Spleen (tissue), 11 donors: ENCODE measurements at regions not wholly inside any gene's neighbourhood (a gene's known extent, or its start where the extent isn't known, plus 50 kb on each side); places are given as distances from the start of the nearest gene placed in this dataset.

Experiments used
- DNase-seq: peaks from one replicate; pipeline ENCODE4 v3.0.0-alpha.2; 2020
- H3K27ac ChIP-seq, 8 donors: fragments of 200-600 bp; sonication (generic) in 7 of 8; 1 replicate in 4 of 8; 2 replicates in 4 of 8; pipeline versions ENCODE4 v1.5.0 to v1.8.0; 2016 to 2021; ENCODE audit warnings: inconsistent platforms in 4 of 8, mild to moderate bottlenecking in 4 of 8, moderate library complexity in 1 of 8
- H3K27me3 ChIP-seq, 7 donors: fragments of 200-600 bp; sonication (generic) in 6 of 7; replicated peaks in 1 of 7; 1 replicate in 4 of 7; 2 replicates in 3 of 7; pipeline versions ENCODE4 v1.5.0 to v1.8.0; 2016 to 2021; ENCODE audit warnings: inconsistent platforms in 3 of 7, mild to moderate bottlenecking in 1 of 7
- H3K36me3 ChIP-seq, 6 donors: fragments of 200-600 bp; sonication (generic) in 5 of 6; 1 replicate in 4 of 6; 2 replicates in 2 of 6; pipeline versions ENCODE4 v1.5.0 to v1.8.0; 2016 to 2021; ENCODE audit warnings: inconsistent platforms in 2 of 6
- H3K4me1 ChIP-seq, 6 donors: fragments of 200-600 bp; sonication (generic) in 5 of 6; 1 replicate in 3 of 6; 2 replicates in 3 of 6; pipeline versions ENCODE4 v1.5.0 to v1.8.0; 2016 to 2021; ENCODE audit warnings: inconsistent platforms in 3 of 6
- H3K4me3 ChIP-seq, 8 donors: fragments of 200-600 bp; sonication (generic) in 7 of 8; 1 replicate in 4 of 8; 2 replicates in 4 of 8; pipeline versions ENCODE4 v1.5.0 to v1.8.0; 2016 to 2021; ENCODE audit warnings: inconsistent platforms in 4 of 8, mild to moderate bottlenecking in 4 of 8, moderate library complexity in 2 of 8
- H3K9me3 ChIP-seq, 8 donors: fragments of 200-600 bp; sonication (generic) in 7 of 8; 1 replicate in 4 of 8; 2 replicates in 4 of 8; pipeline versions ENCODE4 v1.5.0 to v1.8.0; 2016 to 2021; ENCODE audit warnings: inconsistent platforms in 4 of 8
- POLR2A ChIP-seq, 3 donors: fragments of 450-650 bp; IDR thresholded peaks; one replicate each; pipeline ENCODE4 v1.5.1; 2017; ENCODE audit warnings: antibody characterized with exemption in 3 of 3, mild to moderate bottlenecking in 1 of 3
- POLR2AphosphoS5 ChIP-seq, 3 donors: sonication (generic); formaldehyde crosslinking; IDR thresholded peaks; one replicate each; pipeline ENCODE4 v1.5.1; 2017; ENCODE audit warnings: antibody characterized with exemption in 3 of 3
- WGBS, 5 donors: extraction: QIAGEN DNeasy Blood & Tissue Kit in 3 of 5; methylation state at CpG; one replicate each; pipeline versions ENCODE4 v1.1.5 to v1.1.7; 2013 to 2018; 5-methylcytosine and 5-hydroxymethylcytosine counted together
- intact Hi-C: fragments of 100-400 bp; cut with DNase I; formaldehyde crosslinking; loops from one replicate; pipeline ENCODE4 v1.15.0; 2023; ENCODE audit warnings: low total_unique reads
- TF ChIP-seq, protein P1 (sequence below), 11 experiments: fragments of 200-600 bp in 7 of 11; fragments of 450-650 bp in 4 of 11; sonication (generic) in 4 of 11; IDR thresholded peaks in 8 of 11; conservative IDR thresholded peaks in 3 of 11; 1 replicate in 7 of 11; 2 replicates in 4 of 11; pipeline versions ENCODE4 v1.4.0 to v1.8.0; 2016 to 2021; ENCODE audit warnings: antibody characterized with exemption in 11 of 11, inconsistent platforms in 4 of 11, mild to moderate bottlenecking in 1 of 11
- donor health status: healthy with polysubstance abuse.
- donor health status: DM: no; HTN: no; CAD: no; lungs with moderate emphysema.
- donor health status: DM: no; HTN: no; CAD: no.
- donor health status: Bipolar disorder and iron deficiency.
- donor health status: healthy.
- donor health status: DM: no; HTN: no; CAD: no.
- donor health status: DM: yes; HTN: yes; CAD: no.

DNA sequence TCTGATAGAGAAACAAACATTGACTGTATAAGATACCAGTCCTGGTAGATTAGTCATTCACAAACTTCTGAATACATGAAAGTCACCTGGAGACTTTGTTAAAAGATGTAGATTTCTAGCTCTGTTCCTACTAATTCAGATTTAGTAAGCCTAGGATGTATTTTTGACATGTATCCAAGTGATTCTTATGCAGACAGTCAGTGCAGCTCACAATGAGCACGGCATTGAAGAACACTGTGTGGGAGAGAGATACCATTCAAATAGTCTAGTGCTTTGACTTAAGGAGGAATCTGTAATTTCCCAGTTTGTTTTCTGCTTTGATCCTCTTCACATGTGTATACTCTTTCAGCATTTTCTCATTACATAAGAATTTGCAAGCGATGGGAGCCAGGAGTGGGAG lies 68.7 kb upstream of the STXBP6 start:
- 79 to 89% (median 86%) methylated on average over 2 of the region's 2 CpGs for WGBS, 5 donors
- TF ChIP-seq POLR2A (IDR thresholded peaks at IDR 0.05) (no peak), POLR2AphosphoS5 (IDR thresholded peaks at IDR 0.05) (no peak)
- TF ChIP-seq, protein P1, sequence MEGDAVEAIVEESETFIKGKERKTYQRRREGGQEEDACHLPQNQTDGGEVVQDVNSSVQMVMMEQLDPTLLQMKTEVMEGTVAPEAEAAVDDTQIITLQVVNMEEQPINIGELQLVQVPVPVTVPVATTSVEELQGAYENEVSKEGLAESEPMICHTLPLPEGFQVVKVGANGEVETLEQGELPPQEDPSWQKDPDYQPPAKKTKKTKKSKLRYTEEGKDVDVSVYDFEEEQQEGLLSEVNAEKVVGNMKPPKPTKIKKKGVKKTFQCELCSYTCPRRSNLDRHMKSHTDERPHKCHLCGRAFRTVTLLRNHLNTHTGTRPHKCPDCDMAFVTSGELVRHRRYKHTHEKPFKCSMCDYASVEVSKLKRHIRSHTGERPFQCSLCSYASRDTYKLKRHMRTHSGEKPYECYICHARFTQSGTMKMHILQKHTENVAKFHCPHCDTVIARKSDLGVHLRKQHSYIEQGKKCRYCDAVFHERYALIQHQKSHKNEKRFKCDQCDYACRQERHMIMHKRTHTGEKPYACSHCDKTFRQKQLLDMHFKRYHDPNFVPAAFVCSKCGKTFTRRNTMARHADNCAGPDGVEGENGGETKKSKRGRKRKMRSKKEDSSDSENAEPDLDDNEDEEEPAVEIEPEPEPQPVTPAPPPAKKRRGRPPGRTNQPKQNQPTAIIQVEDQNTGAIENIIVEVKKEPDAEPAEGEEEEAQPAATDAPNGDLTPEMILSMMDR (IDR thresholded peaks at IDR 0.05 in 8 of 11, conservative IDR thresholded peaks at IDR 0.05 in 3 of 11): no peak
- H3K27me3 ChIP-seq: no peaks in the 10 kb centered on the region
- intact Hi-C loops: no loop called here
- H3K27ac ChIP-seq: no peak overlapping the region
- no peak overlapping the region for H3K4me3 ChIP-seq
- no peak for DNase-seq
- H3K9me3 ChIP-seq: no peaks in the 10 kb centered on the region
- H3K4me1 ChIP-seq: no peaks in the 10 kb centered on the region
- H3K36me3 ChIP-seq: no peaks in the 10 kb centered on the region

DNA sequence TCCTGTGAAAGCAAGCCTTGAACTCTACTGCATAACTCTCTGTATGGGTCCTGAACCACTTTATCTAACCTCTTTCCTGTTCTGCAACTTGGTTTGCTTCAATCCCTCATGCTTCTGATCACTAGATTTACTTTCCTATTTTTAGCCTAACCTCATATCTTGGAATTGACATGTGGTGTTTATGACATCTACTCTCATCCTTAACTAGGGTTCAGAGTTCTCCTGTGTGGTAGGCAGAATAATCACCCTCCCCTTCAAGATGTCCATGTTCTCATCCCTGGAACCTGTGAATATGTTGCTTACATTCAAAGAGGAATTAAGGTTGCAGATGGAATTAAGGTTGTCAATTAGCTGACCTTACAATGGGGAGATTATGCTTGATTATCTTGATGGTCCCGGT lies 67.4 kb upstream of the STXBP6 start:
- H3K27ac ChIP-seq: no peak overlapping the region
- 92 to 97% (median 95%) methylated on average over 1 of the region's 1 CpG for WGBS, 5 donors
- no peaks in the 10 kb centered on the region for H3K27me3 ChIP-seq
- no peaks in the 10 kb centered on the region for H3K36me3 ChIP-seq
- no peaks in the 10 kb centered on the region for H3K9me3 ChIP-seq
- no peaks in the 10 kb centered on the region for H3K4me1 ChIP-seq
- no peak for DNase-seq
- intact Hi-C loops: no loop called here
- H3K4me3 ChIP-seq: no peak overlapping the region
- TF ChIP-seq POLR2A (IDR thresholded peaks at IDR 0.05) (no peak), POLR2AphosphoS5 (IDR thresholded peaks at IDR 0.05) (no peak)
- TF ChIP-seq, protein P1 (IDR thresholded peaks at IDR 0.05 in 8 of 11, conservative IDR thresholded peaks at IDR 0.05 in 3 of 11): no peak

DNA sequence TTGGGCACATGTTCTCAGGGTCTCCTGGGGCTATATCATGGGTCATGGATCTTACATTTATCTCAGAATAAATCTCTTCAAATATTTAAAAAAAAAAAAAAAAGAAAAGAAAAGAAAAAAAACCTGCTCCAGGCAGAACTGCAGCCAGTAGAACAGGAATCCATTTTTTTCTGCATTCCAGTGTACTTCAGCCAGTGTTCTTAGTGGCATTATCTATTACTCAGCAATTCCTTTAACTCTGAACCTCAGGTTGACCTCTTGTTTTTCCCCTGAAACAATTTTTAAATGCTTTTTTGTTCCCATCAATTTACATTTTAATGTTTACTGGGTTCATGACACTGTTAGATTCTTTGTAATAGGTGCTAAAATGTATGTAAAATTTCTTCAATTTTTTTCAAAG lies 66.7 kb upstream of the STXBP6 start:
- H3K4me1 ChIP-seq: no peaks in the 10 kb centered on the region
- H3K27me3 ChIP-seq: no peaks in the 10 kb centered on the region
- no peak for DNase-seq
- no peaks in the 10 kb centered on the region for H3K36me3 ChIP-seq
- no peak overlapping the region for H3K4me3 ChIP-seq
- no peak overlapping the region for H3K27ac ChIP-seq
- no peaks in the 10 kb centered on the region for H3K9me3 ChIP-seq
- TF ChIP-seq POLR2A (IDR thresholded peaks at IDR 0.05) (no peak), POLR2AphosphoS5 (IDR thresholded peaks at IDR 0.05) (no peak)
- intact Hi-C loops: no loop called here

DNA sequence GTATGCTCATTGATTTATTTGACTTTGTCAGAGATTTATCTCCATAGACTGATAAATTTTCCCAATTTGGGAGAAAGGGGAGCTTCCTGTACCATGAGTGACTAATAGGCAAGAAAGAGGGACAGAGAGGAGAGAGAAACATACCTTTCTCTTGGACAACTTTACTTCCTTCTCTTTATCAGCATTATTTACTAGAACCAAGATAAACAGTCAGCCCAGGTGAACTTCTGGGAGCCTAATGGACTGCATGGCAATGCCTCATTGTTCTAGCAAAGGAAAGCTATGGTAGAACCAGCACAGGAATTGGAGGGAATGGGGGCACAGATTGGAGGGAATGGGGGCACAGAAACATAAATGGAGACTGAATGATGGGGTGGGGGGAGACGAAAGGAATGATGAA lies 63.4 kb upstream of the STXBP6 start:
- intact Hi-C loops: no loop called here
- Histone ChIP-seq H3K9me3 (no peaks in the 10 kb centered on the region), H3K4me1 (no peaks in the 10 kb centered on the region), H3K27me3 (no peaks in the 10 kb centered on the region), H3K36me3 (no peaks in the 10 kb centered on the region), H3K27ac (no peak overlapping the region), H3K4me3 (no peak overlapping the region)
- 62 to 81% (median 76%) methylated on average over 1 of the region's 1 CpG for WGBS, 5 donors
- no peak for DNase-seq
- TF ChIP-seq, protein P1 (IDR thresholded peaks at IDR 0.05 in 8 of 11, conservative IDR thresholded peaks at IDR 0.05 in 3 of 11): no peak
- TF ChIP-seq POLR2A (IDR thresholded peaks at IDR 0.05) (no peak), POLR2AphosphoS5 (IDR thresholded peaks at IDR 0.05) (no peak)

DNA sequence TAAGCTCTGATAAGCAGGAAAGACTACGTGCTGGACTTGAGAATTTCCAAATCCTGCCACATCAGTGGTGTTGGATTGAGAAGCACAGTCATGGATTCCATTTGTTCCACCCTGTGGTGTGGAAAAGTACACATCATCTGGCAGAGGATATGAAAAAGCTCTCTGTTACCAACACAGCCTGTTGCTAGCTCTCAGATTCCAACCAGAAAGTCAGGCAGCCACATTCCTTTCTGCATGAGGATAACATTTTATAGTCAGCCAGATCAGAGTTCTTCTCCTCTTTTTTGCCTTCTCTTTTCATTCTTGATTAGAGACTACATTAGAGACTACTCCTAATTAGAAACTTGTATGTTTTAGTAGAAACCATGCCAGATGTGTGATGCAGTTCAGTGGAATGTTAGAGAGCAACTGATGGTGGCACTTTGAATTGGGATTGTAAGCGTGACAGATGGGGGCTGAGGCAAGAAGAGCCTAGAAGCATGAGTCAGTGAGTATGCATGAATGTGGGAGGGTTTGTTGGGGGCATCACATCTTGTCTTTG lies 61.2 kb upstream of the STXBP6 start:
- H3K27ac ChIP-seq: no peak overlapping the region
- DNase-seq: no peak
- WGBS, 5 donors: 60 to 89% (median 71%) methylated on average over 2 of the region's 2 CpGs

More for the DNA sequence above, 61.2 kb upstream of the STXBP6 start:
- Histone ChIP-seq H3K9me3 (no peaks in the 10 kb centered on the region), H3K4me3 (no peak overlapping the region), H3K36me3 (no peaks in the 10 kb centered on the region), H3K4me1 (no peaks in the 10 kb centered on the region), H3K27me3 (no peaks in the 10 kb centered on the region)
- TF ChIP-seq, protein P1 (IDR thresholded peaks at IDR 0.05 in 8 of 11, conservative IDR thresholded peaks at IDR 0.05 in 3 of 11): no peak
- TF ChIP-seq POLR2AphosphoS5 (IDR thresholded peaks at IDR 0.05) (no peak), POLR2A (IDR thresholded peaks at IDR 0.05) (no peak)
- intact Hi-C loops: no loop called here
